Large intestine (tissue), 3 donors: ENCODE measurements at regions not wholly inside any gene's neighbourhood (a gene's known extent, or its start where the extent isn't known, plus 50 kb on each side); places are given as distances from the start of the nearest gene placed in this dataset.

ENCODE experiments used
- DNase-seq, 2 donors: peaks; one replicate each; pipeline versions ENCODE4 v3.0.0 to v3.0.0-alpha.2; 2013
- H3K27ac ChIP-seq: one replicate; pipeline ENCODE4 v1.5.1; 2013; ENCODE audit warnings: low read length
- H3K27me3 ChIP-seq: 2 replicates; pipeline ENCODE4 v1.6.1; 2013; ENCODE audit warnings: low read length; ENCODE audit not compliant: control insufficient read depth, insufficient read depth
- H3K36me3 ChIP-seq: 2 replicates; pipeline ENCODE4 v1.6.1; 2013; ENCODE audit warnings: low read length; ENCODE audit not compliant: control insufficient read depth, insufficient read depth
- H3K4me1 ChIP-seq: one replicate; pipeline ENCODE4 v1.6.1; 2013; ENCODE audit warnings: low read length; ENCODE audit not compliant: control insufficient read depth, insufficient read depth
- H3K4me3 ChIP-seq: one replicate; pipeline ENCODE4 v1.5.1; 2013; ENCODE audit warnings: low read length
- H3K9me3 ChIP-seq: one replicate; pipeline ENCODE4 v1.6.1; 2013; ENCODE audit warnings: mild to moderate bottlenecking, low read depth, low read length, moderate library complexity; ENCODE audit not compliant: control insufficient read depth
- WGBS: methylation state at CpG from one replicate; pipeline ENCODE4 v1.1.5; 2013; ENCODE audit warnings: low lambda C conversion rate; ENCODE audit not compliant: insufficient coverage; 5-methylcytosine and 5-hydroxymethylcytosine counted together

GRCh38 chr13:68292601-68293000 is 1062.5 kb upstream of the PCDH9 start:
- Histone ChIP-seq H3K27me3 (no peaks in the 10 kb centered on the region), H3K9me3 (no peaks in the 10 kb centered on the region), H3K4me1 (no peaks in the 10 kb centered on the region), H3K4me3 (no peak overlapping the region), H3K27ac (no peak overlapping the region), H3K36me3 (no peaks in the 10 kb centered on the region)
- no peak for DNase-seq
- WGBS, result no CpG with 5 or more reads among the region's 2 CpGs

- Histone ChIP-seq H3K4me1 (no peaks in the 10 kb centered on the region), H3K36me3 (no peaks in the 10 kb centered on the region), H3K4me3 (no peak overlapping the region), H3K27me3 (no peaks in the 10 kb centered on the region), H3K9me3 (no peaks in the 10 kb centered on the region), H3K27ac (no peak overlapping the region)
- DNase-seq, result no peak
- WGBS, result 80% methylated on average over 1 of the region's 4 CpGs
These were observed 1061.5 kb upstream of the PCDH9 start for GRCh38 chr13:68291595-68291994.

GRCh38 chr13:68275758-68276157 is 1045.6 kb upstream of the PCDH9 start:
- H3K36me3 ChIP-seq, result no peaks in the 10 kb centered on the region
- H3K9me3 ChIP-seq, result peaks cover 2% of the 10 kb centered on the region
- no peak overlapping the region for H3K4me3 ChIP-seq
- no CpG with 5 or more reads among the region's 1 CpG for WGBS
- DNase-seq, result no peak
- H3K27me3 ChIP-seq, result no peaks in the 10 kb centered on the region
- H3K4me1 ChIP-seq, result no peaks in the 10 kb centered on the region
- no peak overlapping the region for H3K27ac ChIP-seq

- Histone ChIP-seq H3K4me1 (no peaks in the 10 kb centered on the region), H3K36me3 (no peaks in the 10 kb centered on the region), H3K27ac (no peak overlapping the region), H3K4me3 (no peak overlapping the region), H3K9me3 (peaks cover 2% of the 10 kb centered on the region), H3K27me3 (no peaks in the 10 kb centered on the region)
- WGBS, result 100% methylated on average over 1 of the region's 14 CpGs
- no peak for DNase-seq
These were observed 1042.5 kb upstream of the PCDH9 start for GRCh38 chr13:68272652-68273051.

- Histone ChIP-seq H3K4me1 (no peaks in the 10 kb centered on the region), H3K27ac (no peak overlapping the region), H3K9me3 (no peaks in the 10 kb centered on the region), H3K36me3 (no peaks in the 10 kb centered on the region), H3K27me3 (no peaks in the 10 kb centered on the region), H3K4me3 (no peak overlapping the region)
- WGBS, result 80% methylated on average over 1 of the region's 2 CpGs
- no peak for DNase-seq
These were observed 1034.6 kb upstream of the PCDH9 start for GRCh38 chr13:68264692-68265091.

GRCh38 chr13:68261105-68261504 is 1031.0 kb upstream of the PCDH9 start:
- WGBS, result 100% methylated on average over 1 of the region's 6 CpGs
- no peaks in the 10 kb centered on the region for H3K36me3 ChIP-seq
- no peak overlapping the region for H3K4me3 ChIP-seq
- no peak for DNase-seq
- H3K9me3 ChIP-seq, result no peaks in the 10 kb centered on the region
- H3K27me3 ChIP-seq, result no peaks in the 10 kb centered on the region
- H3K4me1 ChIP-seq, result no peaks in the 10 kb centered on the region
- H3K27ac ChIP-seq, result no peak overlapping the region

- H3K4me1 ChIP-seq, result no peaks in the 10 kb centered on the region
- WGBS, result 91% methylated on average over 1 of the region's 15 CpGs
- no peak for DNase-seq
These were observed 1027.1 kb upstream of the PCDH9 start for GRCh38 chr13:68257111-68257842.

GRCh38 chr13:68254151-68254550 is 1024.0 kb upstream of the PCDH9 start:
- Histone ChIP-seq H3K9me3 (no peaks in the 10 kb centered on the region), H3K27me3 (no peaks in the 10 kb centered on the region), H3K27ac (no peak overlapping the region), H3K4me3 (no peak overlapping the region), H3K36me3 (no peaks in the 10 kb centered on the region), H3K4me1 (no peaks in the 10 kb centered on the region)
- no CpG with 5 or more reads among the region's 4 CpGs for WGBS
- DNase-seq, result no peak

More at GRCh38 chr13:68257111-68257842, 1027.1 kb upstream of the PCDH9 start:
- Histone ChIP-seq H3K27me3 (no peaks in the 10 kb centered on the region), H3K9me3 (no peaks in the 10 kb centered on the region), H3K36me3 (no peaks in the 10 kb centered on the region), H3K27ac (no peak overlapping the region), H3K4me3 (no peak overlapping the region)

GRCh38 chr13:68234274-68234673 is 1004.1 kb upstream of the PCDH9 start:
- no peaks in the 10 kb centered on the region for H3K36me3 ChIP-seq
- H3K9me3 ChIP-seq, result no peaks in the 10 kb centered on the region
- no peaks in the 10 kb centered on the region for H3K4me1 ChIP-seq
- H3K27ac ChIP-seq, result no peak overlapping the region
- no peak for DNase-seq
- H3K4me3 ChIP-seq, result no peak overlapping the region
- H3K27me3 ChIP-seq, result no peaks in the 10 kb centered on the region

- H3K27me3 ChIP-seq, result no peaks in the 10 kb centered on the region
- H3K36me3 ChIP-seq, result no peaks in the 10 kb centered on the region
- no peak overlapping the region for H3K4me3 ChIP-seq
- DNase-seq, result no peak
- H3K27ac ChIP-seq, result no peak overlapping the region
- H3K9me3 ChIP-seq, result no peaks in the 10 kb centered on the region
- no peaks in the 10 kb centered on the region for H3K4me1 ChIP-seq
- no CpG with 5 or more reads among the region's 7 CpGs for WGBS
These were observed 1002.4 kb upstream of the PCDH9 start for GRCh38 chr13:68232351-68233130.
